ENCODE measurements at regions not wholly inside any gene's neighbourhood (a gene's known extent, or its start where the extent isn't known, plus 50 kb on each side); places are given as distances from the start of the nearest gene placed in this dataset.

DNA sequence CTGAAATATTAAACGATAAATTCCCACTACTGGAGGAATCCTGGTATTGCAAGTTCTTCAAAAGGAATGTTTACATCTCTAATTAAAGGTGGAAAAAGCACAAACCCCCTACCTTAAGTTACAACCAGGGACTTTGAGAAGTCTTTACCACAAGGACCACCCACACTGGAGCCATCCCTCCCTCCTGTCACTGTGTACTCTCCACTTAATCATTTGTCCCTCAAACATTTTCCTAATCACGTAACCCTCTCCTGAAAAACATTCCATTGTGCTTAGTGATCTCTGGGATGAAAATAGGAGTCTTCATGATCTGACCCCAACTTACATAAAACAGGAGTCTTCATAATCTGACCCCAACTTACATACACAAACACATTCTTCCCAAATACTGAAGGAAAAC is 85.7 kb downstream of the SUCLG1 start:
- intact Hi-C loops (cut with micrococcal nuclease) = no loop called here

DNA sequence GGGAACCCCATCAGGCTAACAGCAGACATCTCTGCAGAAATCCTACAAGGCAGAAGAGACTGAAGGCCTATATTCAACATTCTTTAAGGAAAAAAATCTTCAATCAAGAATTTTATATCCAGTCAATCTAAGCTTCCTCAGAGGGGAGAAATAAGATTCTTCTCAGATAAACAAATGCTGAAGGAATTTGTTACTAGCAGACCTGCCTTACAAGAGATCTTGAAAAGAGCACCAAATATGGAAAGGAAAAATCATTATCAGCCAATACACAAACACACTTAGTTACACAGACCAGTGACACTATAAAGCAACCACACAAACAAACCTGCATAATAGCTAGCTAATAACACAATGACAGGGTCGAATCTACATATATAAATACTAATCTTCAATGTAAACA is 96.5 kb downstream of the SUCLG1 start:
- intact Hi-C loops (cut with micrococcal nuclease) = no loop called here

DNA sequence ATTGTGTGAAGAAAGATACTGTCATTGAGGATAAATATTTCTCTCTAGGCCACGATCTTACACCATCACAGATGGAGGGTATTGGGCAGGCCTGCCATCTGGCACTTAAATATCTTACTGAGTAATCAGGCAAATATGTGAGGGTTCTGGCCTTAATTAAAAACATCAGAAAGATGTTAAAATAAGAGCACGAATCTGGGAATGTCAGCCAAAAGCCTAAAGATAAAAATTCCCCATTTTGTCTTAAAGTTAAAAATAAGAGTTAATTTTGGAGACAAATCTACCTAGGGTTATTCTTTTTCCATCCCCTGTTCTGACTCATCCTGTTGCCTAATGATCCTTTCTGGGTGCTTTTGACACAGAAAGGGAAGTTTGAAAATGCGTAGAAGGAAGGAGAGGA is 121.0 kb downstream of the SUCLG1 start:
- intact Hi-C loops (cut with micrococcal nuclease) = no loop called here

DNA sequence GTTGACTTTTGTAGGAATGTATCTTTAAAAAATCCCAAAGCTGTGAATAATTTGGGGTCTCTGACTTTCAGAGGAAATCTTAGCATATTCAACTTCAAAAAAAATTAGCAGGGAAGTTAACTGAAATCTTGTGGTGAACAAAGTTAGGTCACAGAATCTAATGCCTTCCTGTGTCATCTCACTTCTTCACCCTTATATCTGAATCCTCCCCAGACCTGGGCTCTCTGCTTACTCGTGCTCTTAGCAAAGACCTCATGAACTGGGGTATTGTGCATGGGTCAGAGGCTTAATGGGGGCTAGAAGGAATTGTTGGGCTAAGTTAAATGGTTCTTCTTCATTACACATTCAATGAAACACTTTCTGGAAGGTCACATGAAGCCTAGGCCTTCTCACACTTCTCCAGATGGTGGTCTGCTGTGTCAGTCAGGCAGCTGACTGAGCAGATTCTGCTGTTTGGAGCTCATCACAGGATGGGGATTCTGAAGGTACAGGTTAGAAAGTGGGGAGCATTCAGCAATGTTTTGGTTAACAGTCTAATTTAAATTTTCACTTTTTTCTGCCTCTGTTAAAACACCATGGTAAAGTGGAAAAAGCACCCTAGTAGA is 131.3 kb downstream of the SUCLG1 start:
- intact Hi-C loops (cut with micrococcal nuclease) = no loop called here

DNA sequence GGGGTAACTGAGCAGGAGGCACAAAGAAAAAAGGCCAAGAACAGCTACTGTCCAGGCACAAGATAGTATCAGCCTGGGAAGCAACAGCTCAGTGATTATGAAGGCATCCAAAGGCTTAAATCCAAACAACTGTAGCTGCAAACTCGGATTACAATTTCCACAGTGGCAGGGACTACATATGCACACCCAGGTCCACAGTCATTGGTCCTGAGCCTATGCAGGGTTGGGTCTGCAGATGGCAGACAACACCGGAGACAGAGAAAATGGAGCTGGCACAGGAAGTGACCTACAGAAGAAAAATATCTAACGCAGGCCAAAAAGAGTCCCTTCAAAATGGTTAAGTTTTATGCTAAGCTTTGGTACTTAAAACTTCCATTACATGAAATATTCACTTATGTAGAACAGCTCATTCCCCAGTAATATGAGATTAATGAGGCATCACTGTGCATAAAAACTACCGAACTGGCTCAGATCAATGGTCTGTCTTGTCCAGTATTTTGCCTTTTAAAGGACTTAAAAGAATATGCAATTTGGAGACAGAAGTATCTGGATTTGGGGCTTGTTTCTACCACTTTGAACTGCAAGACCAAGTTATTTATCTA is 132.1 kb downstream of the SUCLG1 start:
- intact Hi-C loops (cut with micrococcal nuclease) = no loop called here

DNA sequence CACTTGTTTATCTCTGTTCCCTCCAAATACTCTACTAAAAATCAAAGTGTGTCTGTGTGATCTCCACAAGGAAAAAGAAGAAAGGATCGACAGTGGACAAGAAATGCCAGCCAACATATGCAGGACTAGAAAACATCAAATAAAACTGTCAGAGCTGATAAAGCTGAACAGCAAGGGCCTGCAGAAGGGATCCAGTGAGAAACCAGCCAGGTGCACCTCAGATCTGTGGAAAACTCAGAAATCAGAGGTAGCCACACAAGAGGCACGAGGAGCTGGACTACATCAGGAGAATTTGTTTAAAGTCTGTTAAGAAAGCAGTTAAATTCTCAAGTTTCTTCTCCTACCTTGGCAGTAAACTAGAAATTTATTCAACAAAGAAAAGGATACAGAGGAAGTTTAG is 135.2 kb downstream of the SUCLG1 start:
- intact Hi-C loops (cut with micrococcal nuclease) = no loop called here

DNA sequence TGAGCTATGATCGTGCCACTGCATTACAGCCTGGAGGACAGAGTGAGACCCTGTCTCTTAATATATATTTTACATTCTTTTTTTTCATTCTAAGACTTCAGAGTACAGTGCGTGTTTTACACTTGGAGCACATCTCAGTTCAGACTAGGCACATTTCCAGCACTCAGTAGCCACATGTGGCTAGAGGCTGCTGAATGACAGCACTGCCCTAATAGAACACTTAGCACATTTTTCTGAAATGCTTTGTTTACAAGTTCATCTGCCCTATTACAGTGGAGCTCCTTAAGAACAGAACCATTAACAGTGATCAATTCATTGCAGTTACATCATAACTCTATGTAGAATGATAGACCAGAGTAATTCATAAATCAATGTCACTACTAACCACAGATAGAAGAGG is 138.1 kb downstream of the SUCLG1 start:
- intact Hi-C loops (cut with micrococcal nuclease) = no loop called here

DNA sequence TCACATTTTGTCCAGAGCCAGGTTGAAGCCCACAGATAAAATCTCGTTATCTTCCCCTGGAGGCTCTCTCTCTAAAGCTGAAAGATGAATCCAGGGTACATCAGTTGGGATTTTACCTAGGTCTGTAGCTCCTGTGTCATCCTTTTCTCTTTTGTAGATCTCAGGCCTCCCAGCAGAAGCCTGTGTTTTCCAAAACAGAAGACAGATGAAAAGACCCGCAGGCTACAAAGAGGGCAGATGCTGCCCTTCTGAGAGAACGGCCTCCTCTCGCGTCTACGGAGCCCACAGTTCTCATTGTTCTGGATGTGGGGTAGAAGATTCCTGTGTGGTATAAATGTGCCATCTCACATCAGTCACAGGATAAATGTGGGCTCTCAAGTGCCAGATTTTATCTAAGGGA is 139.5 kb downstream of the SUCLG1 start:
- intact Hi-C loops (cut with micrococcal nuclease) = no loop called here

DNA sequence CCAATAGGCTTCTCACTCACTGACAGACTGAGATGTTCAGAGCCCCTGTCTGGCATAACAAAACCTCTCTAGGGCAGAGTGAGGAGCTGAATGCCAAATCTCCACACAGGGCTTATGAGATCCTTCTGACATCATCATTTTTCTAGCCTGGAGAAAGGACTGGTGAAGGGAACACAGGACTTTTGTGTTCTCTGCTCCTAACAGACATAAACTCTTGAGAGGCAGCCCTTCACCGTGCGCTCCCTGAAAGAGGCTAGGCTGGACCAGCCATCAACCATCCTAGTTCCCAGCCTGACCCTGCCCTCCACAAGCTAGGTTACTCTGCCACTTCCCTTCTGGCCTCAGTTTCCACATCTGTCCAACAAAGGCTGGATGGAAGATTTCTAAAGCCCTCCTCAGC is 141.9 kb downstream of the SUCLG1 start:
- intact Hi-C loops (cut with micrococcal nuclease) = no loop called here

DNA sequence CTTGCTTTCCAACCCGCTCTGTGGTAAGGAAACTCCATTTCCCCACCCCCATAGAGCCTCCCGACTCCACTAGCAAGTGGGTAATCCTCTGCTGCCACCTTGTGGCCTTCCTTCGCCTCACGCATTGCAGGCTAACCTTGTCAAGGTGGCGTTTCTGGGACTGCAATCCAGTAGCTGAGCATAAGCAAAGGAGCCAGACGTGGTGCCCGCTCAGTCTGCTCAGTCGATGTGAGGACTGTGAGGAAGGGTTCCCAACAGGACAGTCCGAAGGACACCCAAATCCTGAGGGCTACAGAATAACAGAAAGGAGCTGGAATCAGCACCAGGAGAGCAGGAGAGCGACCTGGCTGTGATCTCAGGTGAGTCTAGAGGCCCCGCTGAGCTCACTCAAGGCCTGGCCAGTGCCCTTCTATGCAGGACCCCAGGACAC is 144.2 kb downstream of the SUCLG1 start:
- intact Hi-C loops (cut with micrococcal nuclease) = loop anchor here (2.0 kb wide), 1 partner anchor 110 kb away; no protein-coding TSS in a partner anchor

DNA sequence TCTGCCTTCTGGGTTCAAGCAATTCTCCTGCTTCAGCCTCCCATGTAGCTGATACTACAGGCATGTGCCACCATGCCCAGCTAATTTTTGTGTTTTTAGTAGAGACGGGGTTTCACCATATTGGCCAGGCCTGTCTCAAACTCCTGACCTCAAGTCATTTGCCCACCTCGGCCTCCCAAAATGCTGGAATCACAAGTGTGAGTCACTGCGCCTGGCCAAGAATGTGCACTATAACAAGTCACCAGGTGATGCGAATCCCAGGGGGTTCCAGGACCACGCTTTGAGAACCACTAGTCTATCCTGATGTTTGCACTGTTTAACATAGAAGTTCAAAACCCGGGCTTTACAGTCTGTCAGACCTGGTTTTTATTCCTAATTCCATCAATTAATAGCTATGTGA is 144.8 kb downstream of the SUCLG1 start:
- intact Hi-C loops (cut with micrococcal nuclease) = loop anchor here (2.0 kb wide), 1 partner anchor 111 kb away; no protein-coding TSS in a partner anchor

DNA sequence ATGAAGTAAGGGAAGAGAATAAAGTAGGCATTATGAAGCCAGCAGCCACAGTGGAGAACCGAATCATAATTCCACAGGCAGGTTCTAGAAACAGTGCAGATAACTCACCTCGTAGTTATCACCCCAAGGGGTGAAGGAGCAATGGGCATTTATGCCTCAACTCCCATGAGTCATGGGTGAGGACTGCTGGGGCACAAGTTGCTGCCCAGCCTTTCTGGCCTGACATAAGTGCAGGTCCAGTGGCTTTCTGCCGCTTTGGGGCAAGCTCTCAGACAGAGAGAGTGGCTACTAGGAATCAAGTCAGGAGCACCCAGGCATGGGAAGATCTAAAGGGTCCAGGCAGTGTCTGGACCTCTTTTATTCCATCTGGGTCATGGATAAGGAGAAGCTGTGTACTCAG is 149.8 kb downstream of the SUCLG1 start:
- intact Hi-C loops (cut with micrococcal nuclease) = loop anchor here (10.0 kb wide), 1 partner anchor 964 kb away; no protein-coding TSS in a partner anchor

DNA sequence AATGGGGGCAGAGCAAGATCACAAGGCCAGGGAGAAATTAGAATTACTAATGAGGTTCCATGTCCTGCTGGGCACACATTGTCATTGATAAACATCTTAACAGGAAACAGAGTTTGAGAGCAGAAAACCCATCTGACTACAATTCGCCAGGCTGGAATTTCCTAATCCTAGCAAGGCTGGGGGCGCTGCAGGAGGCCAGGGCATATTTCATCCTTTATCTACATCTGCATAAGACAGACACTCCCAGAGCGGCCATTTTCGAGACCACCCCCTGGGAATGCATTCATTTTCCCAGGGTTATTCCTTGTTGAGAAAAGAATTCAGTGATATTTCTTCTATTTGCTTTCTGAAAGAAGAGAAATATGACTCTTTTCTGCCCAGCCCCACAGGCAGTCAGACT is 152.7 kb downstream of the SUCLG1 start:
- intact Hi-C loops (cut with micrococcal nuclease) = loop anchor here (10.0 kb wide), 1 partner anchor 962 kb away; no protein-coding TSS in a partner anchor

DNA sequence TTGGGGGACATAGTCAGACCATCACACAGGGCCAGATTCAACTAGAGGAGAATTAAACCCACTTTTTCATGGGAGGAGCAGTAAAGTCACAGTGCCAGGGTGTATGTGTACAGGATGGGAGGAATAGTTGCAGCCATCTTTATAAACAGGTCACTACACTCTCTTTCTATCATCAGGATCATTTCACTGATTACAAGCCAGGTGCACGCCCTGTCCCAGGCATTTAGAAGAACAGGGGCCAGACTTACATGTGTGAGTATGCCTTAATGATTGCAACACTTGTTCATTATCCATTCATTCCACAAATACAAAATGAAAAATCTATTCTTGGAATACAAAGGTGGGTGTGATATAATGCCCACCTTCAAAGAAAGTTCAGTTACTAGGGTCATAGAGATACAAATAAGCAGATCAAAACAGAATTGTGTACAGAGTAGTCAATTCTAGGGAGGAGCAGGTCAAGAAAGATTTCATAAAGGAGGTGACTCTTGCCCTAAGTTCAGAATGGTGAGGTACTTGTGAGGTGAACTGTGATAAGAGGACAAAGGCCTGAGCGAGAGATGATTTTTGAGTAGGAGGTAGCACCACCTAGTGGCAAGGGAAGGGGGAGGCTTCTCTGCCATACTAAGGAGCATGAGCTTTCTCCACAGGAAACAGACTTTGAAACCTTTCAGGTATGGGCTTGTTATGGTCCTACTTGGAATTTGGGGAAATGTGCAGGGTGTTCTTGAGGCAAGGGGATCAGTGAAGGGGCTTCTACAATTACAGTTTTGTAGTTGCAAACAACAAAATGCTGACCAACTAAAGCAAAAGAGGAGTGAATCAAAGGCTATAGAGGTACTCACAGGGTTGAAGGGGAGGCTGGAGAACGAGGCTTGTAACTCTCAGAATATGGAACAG is 156.3 kb downstream of the SUCLG1 start:
- intact Hi-C loops (cut with micrococcal nuclease) = loop anchor here (1.0 to 10.0 kb wide), 2 partner anchors 280 to 958 kb away; no protein-coding TSS in a partner anchor

DNA sequence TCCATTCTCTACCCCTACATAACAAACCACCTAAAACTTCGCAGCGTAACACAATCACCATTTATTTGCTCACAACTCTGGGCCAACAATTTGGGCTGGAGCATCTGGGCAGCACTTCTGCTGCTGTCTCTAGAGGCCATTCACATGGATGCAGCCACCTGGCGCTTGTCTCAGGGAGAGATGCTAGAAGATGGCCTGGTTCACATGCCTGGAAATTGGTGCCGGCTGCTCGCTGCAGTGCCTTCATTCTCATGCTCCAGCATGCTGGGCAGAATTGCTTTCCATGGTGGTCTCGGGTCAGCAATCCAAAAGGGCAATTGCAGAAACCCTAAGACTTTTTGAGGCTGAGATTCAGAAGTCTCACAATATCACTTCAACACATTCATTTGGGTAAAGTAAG is 157.4 kb downstream of the SUCLG1 start:
- intact Hi-C loops (cut with micrococcal nuclease) = loop anchor here (10.0 kb wide), 1 partner anchor 957 kb away; no protein-coding TSS in a partner anchor

DNA sequence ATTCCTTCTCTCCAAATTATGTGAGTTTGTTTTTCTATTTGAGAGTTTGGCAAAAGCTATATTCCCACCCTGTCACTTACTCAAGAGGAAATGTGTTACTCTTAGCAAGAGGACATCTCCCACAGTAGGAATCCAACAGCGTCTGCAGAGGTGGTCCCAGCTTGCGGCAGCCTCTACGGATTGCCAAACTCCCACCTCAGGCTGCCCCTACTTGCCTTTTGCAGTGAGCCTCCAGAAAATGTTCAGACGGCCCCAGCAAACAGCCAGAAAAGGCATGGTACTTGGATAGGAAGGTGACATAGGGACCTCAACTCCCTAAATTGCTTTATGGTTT is 158.4 kb downstream of the SUCLG1 start:
- intact Hi-C loops (cut with micrococcal nuclease) = loop anchor here (10.0 kb wide), 1 partner anchor 956 kb away; no protein-coding TSS in a partner anchor

DNA sequence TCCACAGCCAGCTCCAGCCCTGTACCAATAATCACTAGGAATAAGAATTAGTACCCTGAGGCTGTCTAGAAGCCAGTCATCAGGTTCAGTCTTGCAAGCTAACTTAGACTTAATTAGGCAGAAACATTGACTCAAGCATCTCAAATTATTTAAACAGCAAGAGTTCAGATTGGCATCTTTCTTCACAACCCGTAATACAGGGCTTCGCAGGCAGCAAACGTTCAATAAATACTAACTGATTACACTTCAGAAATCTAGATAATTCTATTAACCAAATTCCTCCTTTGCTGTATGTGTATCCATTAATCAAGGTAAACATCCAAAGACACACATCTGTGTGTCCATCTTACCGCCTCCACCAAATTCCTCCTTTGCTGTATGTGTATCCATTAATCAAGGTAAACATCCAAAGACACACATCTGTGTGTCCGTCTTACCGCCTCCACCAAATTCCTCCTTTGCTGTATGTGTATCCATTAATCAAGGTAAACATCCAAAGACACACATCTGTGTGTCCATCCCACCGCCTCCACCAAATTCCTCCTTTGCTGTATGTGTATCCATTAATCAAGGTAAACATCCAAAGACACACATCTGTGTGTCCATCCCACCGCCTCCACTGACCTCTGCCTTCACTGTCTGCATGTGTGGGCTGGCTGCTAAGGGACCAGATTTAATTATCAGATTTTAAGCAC is 158.9 kb downstream of the SUCLG1 start:
- intact Hi-C loops (cut with micrococcal nuclease) = loop anchor here (10.0 kb wide), 1 partner anchor 955 kb away; no protein-coding TSS in a partner anchor

DNA sequence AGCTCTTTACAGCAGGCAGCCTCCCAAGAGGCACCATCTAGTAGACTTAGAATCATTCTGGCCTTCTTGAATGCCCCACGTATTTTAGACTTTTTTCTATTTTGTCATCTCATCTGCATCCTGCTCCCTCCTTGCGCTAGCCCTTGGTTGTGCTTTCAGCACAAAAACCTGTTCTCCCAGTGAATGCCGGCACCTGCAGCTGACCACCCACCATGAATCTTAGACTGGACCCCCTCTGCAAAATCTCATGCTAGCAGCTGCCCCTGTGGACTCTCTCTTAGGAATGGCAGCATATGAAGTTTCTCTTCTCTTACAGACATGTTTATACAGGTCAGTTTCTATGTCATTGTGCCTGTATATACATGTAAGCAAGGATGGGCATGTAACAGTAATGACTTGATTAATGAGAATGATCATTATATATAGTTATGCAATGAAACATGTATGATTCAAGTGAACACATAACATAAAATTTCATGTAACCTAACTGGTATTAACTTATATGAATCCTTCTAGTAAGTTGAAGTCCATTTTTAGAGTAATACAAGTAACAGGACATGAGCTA is 159.8 kb downstream of the SUCLG1 start:
- intact Hi-C loops (cut with micrococcal nuclease) = no loop called here

DNA sequence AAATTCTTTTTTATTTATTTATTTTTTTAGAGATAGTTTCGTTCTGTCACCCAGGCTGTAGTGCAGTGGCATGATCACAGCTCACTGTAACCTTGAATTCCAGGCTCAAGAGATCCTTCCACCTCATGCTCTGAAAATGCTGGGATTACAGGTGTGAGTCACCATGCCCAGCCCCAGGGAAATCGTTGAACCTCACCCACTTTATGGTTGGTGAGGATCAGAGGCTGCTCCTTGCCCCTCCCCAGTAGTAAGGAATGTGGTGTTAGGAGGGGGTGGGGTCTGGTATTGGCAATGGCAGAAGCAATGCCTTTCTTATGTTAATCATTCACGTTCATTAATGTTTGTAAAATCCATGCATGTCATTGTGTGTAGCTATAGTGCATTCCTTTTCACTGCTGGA is 161.9 kb downstream of the SUCLG1 start:
- intact Hi-C loops (cut with micrococcal nuclease) = no loop called here

DNA sequence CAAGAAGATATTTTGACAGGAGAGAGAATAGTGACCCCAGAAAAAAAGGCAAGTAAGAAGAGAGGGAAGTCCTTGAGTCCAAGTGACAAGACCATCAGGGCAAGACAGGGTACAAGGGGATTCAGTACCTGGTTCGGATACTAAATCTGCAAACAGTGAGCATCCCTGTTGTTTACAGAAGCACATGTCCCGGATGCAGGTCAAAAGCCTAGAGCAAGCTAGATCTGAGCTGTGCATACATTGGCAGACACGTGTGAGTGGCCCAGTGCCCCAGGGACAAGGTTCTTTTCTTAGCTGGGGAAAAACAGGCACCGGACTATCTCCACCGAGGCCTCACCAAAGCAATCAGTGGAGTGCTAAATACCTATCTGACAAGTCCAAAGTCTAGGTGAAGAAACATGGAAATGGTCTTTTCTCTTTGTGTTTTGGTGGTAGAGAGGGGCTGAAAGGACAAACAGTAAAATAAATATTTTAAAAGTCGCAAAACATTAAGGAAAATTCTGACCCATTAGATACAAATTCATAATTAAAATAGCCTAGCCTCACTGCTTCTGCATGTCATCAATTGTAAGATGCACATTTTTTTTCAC is 165.2 kb downstream of the SUCLG1 start:
- intact Hi-C loops (cut with micrococcal nuclease) = no loop called here

DNA sequence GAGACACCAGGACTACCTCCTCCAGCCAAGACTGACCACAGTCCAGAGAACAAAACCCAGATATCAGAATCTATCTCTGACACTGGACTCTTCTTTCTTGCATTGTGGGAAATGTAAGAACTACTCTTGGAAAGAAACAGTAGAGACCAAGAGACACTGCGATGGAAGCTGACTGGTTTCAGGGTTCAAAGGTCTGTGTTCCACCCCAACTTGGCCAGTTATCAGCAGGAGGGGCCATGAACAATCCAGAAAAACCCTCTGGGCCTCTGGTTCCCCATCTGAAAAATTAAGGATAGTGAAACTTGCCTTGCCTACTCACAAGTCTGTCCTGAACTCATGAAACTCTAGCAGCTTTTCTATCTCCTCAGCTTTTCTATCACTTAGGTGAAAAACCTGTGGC is 166.5 kb downstream of the SUCLG1 start:
- intact Hi-C loops (cut with micrococcal nuclease) = no loop called here
